ENCODE measurements at regions not wholly inside any gene's neighbourhood (a gene's known extent, or its start where the extent isn't known, plus 50 kb on each side); places are given as distances from the start of the nearest gene placed in this dataset.

DNA sequence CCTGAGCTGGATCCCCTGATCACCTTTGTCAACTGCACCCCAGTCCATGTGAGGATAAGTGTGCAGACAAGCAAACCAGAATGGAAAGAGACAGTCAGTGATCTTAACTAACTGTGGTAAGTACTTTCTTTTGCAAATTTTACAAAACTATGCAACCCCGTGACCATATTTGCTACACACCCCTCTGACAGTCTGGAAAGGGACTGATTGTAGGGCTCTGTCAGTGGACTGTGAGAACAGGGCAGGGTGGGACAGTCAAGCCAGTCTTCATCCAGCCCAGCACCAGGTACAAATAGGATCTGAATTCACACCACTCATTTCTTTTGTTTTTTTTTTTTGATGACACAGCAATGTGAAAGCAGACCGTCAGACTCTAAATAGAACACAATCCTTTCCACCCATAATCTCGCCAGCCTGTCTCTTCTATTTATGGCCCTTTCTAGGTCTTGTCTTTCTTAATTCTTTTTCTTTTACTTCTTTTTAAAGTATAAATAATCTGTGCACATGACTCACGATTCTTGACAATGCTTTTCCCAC lies 165.6 kb downstream of the ARL6IP6 start:
- Mint-ChIP-seq H3K27ac (no peak overlapping the region), H3K4me1 (no peaks in the 10 kb centered on the region), H3K4me3 (no peak overlapping the region), H3K27me3 (peaks cover 9% of the 10 kb centered on the region), H3K9me3 (ENCODE audit: insufficient read depth) (no peaks in the 10 kb centered on the region)
- TF ChIP-seq EZH2 (IDR thresholded peaks at IDR 0.05; ENCODE audit: borderline replicate concordance, insufficient read depth, low read depth, low read length, poor library complexity, severe bottlenecking) = no peak
- TF ChIP-seq, protein P1, sequence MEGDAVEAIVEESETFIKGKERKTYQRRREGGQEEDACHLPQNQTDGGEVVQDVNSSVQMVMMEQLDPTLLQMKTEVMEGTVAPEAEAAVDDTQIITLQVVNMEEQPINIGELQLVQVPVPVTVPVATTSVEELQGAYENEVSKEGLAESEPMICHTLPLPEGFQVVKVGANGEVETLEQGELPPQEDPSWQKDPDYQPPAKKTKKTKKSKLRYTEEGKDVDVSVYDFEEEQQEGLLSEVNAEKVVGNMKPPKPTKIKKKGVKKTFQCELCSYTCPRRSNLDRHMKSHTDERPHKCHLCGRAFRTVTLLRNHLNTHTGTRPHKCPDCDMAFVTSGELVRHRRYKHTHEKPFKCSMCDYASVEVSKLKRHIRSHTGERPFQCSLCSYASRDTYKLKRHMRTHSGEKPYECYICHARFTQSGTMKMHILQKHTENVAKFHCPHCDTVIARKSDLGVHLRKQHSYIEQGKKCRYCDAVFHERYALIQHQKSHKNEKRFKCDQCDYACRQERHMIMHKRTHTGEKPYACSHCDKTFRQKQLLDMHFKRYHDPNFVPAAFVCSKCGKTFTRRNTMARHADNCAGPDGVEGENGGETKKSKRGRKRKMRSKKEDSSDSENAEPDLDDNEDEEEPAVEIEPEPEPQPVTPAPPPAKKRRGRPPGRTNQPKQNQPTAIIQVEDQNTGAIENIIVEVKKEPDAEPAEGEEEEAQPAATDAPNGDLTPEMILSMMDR (IDR thresholded peaks at IDR 0.05) = no peak
- H2AFZ ChIP-seq (ENCODE audit: insufficient read depth, low read depth, low read length, poor library complexity, severe bottlenecking) = no peak overlapping the region
- ChIA-PET POLR2A (no interaction called here), CTCF (no interaction called here)
- H3K79me2 ChIP-seq (ENCODE audit: control insufficient read depth, insufficient read depth, low read length) = no peaks in the 10 kb centered on the region
- H3K9me3 ChIP-seq (ENCODE audit: control extremely low read depth in 1 of 3, control insufficient read depth in 2 of 3, insufficient read depth in 1 of 3, low read length in 2 of 3) = no peaks in the 10 kb centered on the region
- no peak overlapping the region for H3K27ac ChIP-seq (ENCODE audit: low read length in 2 of 2)
- intact Hi-C loops (cut with micrococcal nuclease) = no loop called here
- H3K4me2 ChIP-seq (replicated peaks; ENCODE audit: low read depth, low read length, poor library complexity, severe bottlenecking) = no peak overlapping the region
- H4K20me1 ChIP-seq (ENCODE audit: control insufficient read depth, insufficient read depth, low read length, poor library complexity, severe bottlenecking) = no peaks in the 10 kb centered on the region
- no peak for DNase-seq
- no peaks in the 10 kb centered on the region for H3K4me1 ChIP-seq (ENCODE audit: control insufficient read depth in 2 of 2, insufficient read depth in 2 of 2, low read length in 2 of 2)
- 80% methylated on average over 1 of the region's 4 CpGs for WGBS (ENCODE audit: insufficient coverage)
- no peaks in the 10 kb centered on the region for H3K27me3 ChIP-seq (replicated peaks in 1 of 4; ENCODE audit: control extremely low read depth in 1 of 4, control insufficient read depth in 3 of 4, insufficient read depth in 4 of 4, low read length in 3 of 4)
- no peak for ATAC-seq (ENCODE audit: low read depth)
- H3K36me3 ChIP-seq (replicated peaks in 1 of 2; ENCODE audit: control extremely low read depth in 1 of 2, control insufficient read depth in 1 of 2, extremely low read depth in 1 of 2, insufficient read depth in 2 of 2, low read length in 1 of 2) = no peaks in the 10 kb centered on the region
- no peak overlapping the region for H3K9ac ChIP-seq (ENCODE audit: low read length)
- H3K4me3 ChIP-seq (ENCODE audit: control extremely low read depth in 1 of 5, extremely low read depth in 1 of 5, insufficient read depth in 1 of 5, low read depth in 2 of 5, low read length in 4 of 5) = no peak overlapping the region

DNA sequence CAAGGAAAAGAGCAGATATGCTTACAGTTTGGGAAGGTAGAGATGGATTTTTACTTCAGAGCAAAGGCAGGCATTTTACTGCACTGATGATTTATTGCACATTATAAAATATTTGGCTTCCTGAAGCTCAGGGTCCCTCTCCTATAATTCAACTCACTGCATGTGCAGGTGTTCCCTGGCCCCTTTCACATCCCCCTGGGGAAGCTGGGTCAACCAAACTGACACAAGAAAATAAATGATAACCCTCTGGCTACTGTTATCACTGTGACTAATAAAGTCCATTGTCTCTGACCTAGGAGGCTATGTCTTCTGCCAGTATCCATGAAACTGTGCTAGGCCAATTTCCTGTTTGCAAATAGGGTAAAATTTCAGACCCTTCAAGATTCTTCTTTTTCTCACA lies 163.1 kb downstream of the ARL6IP6 start:
- no peaks in the 10 kb centered on the region for H3K27me3 Mint-ChIP-seq
- no peak overlapping the region for H3K4me3 Mint-ChIP-seq
- CTCF ChIA-PET = no interaction called here

More for the DNA sequence above, 163.1 kb downstream of the ARL6IP6 start:
- H3K9me3 ChIP-seq (ENCODE audit: control extremely low read depth in 1 of 3, control insufficient read depth in 2 of 3, insufficient read depth in 1 of 3, low read length in 2 of 3) = no peaks in the 10 kb centered on the region
- DNase-seq (no peak), ATAC-seq (ENCODE audit: low read depth) (no peak)
- no peak overlapping the region for H3K4me2 ChIP-seq (replicated peaks; ENCODE audit: low read depth, low read length, poor library complexity, severe bottlenecking)
- H3K79me2 ChIP-seq (ENCODE audit: control insufficient read depth, insufficient read depth, low read length) = no peaks in the 10 kb centered on the region
- H3K9ac ChIP-seq (ENCODE audit: low read length) = no peak overlapping the region
- H4K20me1 ChIP-seq (ENCODE audit: control insufficient read depth, insufficient read depth, low read length, poor library complexity, severe bottlenecking) = no peaks in the 10 kb centered on the region
- Mint-ChIP-seq H3K27ac (no peak overlapping the region), H3K4me1 (no peaks in the 10 kb centered on the region), H3K9me3 (ENCODE audit: insufficient read depth) (no peaks in the 10 kb centered on the region)
- POLR2A ChIA-PET = no interaction called here
- no peaks in the 10 kb centered on the region for H3K27me3 ChIP-seq (replicated peaks in 1 of 4; ENCODE audit: control extremely low read depth in 1 of 4, control insufficient read depth in 3 of 4, insufficient read depth in 4 of 4, low read length in 3 of 4)
- H2AFZ ChIP-seq (ENCODE audit: insufficient read depth, low read depth, low read length, poor library complexity, severe bottlenecking) = no peak overlapping the region
- no peaks in the 10 kb centered on the region for H3K36me3 ChIP-seq (replicated peaks in 1 of 2; ENCODE audit: control extremely low read depth in 1 of 2, control insufficient read depth in 1 of 2, extremely low read depth in 1 of 2, insufficient read depth in 2 of 2, low read length in 1 of 2)
- H3K27ac ChIP-seq (ENCODE audit: low read length in 2 of 2) = no peak overlapping the region
- no peaks in the 10 kb centered on the region for H3K4me1 ChIP-seq (ENCODE audit: control insufficient read depth in 2 of 2, insufficient read depth in 2 of 2, low read length in 2 of 2)
- no peak overlapping the region for H3K4me3 ChIP-seq (ENCODE audit: control extremely low read depth in 1 of 5, extremely low read depth in 1 of 5, insufficient read depth in 1 of 5, low read depth in 2 of 5, low read length in 4 of 5)
- no peak for TF ChIP-seq EZH2 (IDR thresholded peaks at IDR 0.05; ENCODE audit: borderline replicate concordance, insufficient read depth, low read depth, low read length, poor library complexity, severe bottlenecking)
- TF ChIP-seq, protein P1 (IDR thresholded peaks at IDR 0.05) = no peak
- intact Hi-C loops (cut with micrococcal nuclease) = no loop called here
